Neural progenitor cell (in vitro differentiated cells): ENCODE measurements at regions not wholly inside any gene's neighbourhood (a gene's known extent, or its start where the extent isn't known, plus 50 kb on each side); places are given as distances from the start of the nearest gene placed in this dataset.

ENCODE experiments used
- DNase-seq: peaks from one replicate; pipeline ENCODE4 v3.0.0-alpha.2; 2016; ENCODE audit warnings: low spot score
- H2AFZ ChIP-seq: fragments of 200-600 bp; sonication (generic); replicated peaks from 2 replicates; pipeline ENCODE4 v1.6.1; 2016; ENCODE audit warnings: antibody characterized with exemption
- H3F3A ChIP-seq: fragments of 200-600 bp; sonication (generic); 2 replicates; pipeline ENCODE4 v1.6.1; 2016; ENCODE audit warnings: antibody characterized with exemption, low read depth
- H3K27ac ChIP-seq: fragments of 200-600 bp; sonication (generic); 2 replicates; pipeline ENCODE4 v1.5.1; 2016; ENCODE audit warnings: mild to moderate bottlenecking
- H3K27me3 ChIP-seq: fragments of 200-600 bp; sonication (generic); 2 replicates; pipeline ENCODE4 v1.6.1; 2016; ENCODE audit warnings: mild to moderate bottlenecking, moderate library complexity
- H3K36me3 ChIP-seq: fragments of 200-600 bp; sonication (generic); 2 replicates; pipeline ENCODE4 v1.5.1; 2016
- H3K4me1 ChIP-seq: fragments of 200-600 bp; sonication (generic); 2 replicates; pipeline ENCODE4 v1.6.1; 2016; ENCODE audit warnings: mixed run types
- H3K4me2 ChIP-seq: fragments of 200-600 bp; sonication (generic); 2 replicates; pipeline ENCODE4 v1.6.1; 2016
- H3K4me3 ChIP-seq: fragments of 200-600 bp; sonication (generic); 2 replicates; pipeline ENCODE4 v1.5.1; 2016
- H3K79me2 ChIP-seq: fragments of 200-600 bp; sonication (generic); 2 replicates; pipeline ENCODE4 v1.6.1; 2016; ENCODE audit warnings: low read depth
- H3K9ac ChIP-seq: fragments of 200-600 bp; sonication (generic); 2 replicates; pipeline ENCODE4 v1.6.1; 2016
- H3K9me3 ChIP-seq: fragments of 200-600 bp; sonication (generic); 2 replicates; pipeline ENCODE4 v1.5.1; 2016; ENCODE audit warnings: low read depth
- H4K20me1 ChIP-seq: fragments of 200-600 bp; sonication (generic); 2 replicates; pipeline ENCODE4 v1.6.1; 2016; ENCODE audit warnings: low read depth
- H3K27ac Mint-ChIP-seq: 3 replicates; pipeline ENCODE4 v1.8.0; 2021; ENCODE audit warnings: mixed read lengths
- H3K27me3 Mint-ChIP-seq: 2 replicates; pipeline ENCODE4 v1.8.0; 2022; ENCODE audit warnings: low read depth, mild to moderate bottlenecking, inconsistent platforms, moderate library complexity, mixed read lengths; ENCODE audit not compliant: insufficient read depth
- H3K36me3 Mint-ChIP-seq: 3 replicates; pipeline ENCODE4 v1.8.0; 2021; ENCODE audit warnings: mixed read lengths
- H3K4me1 Mint-ChIP-seq: 3 replicates; pipeline ENCODE4 v1.8.0; 2021; ENCODE audit warnings: mixed read lengths
- H3K4me3 Mint-ChIP-seq: 3 replicates; pipeline ENCODE4 v1.8.0; 2021; ENCODE audit warnings: mild to moderate bottlenecking, moderate library complexity, mixed read lengths
- H3K9me3 Mint-ChIP-seq: 3 replicates; pipeline ENCODE4 v1.8.0; 2020; ENCODE audit warnings: mixed read lengths
- CTCF ChIP-seq: fragments of 200-600 bp; sonication (generic); IDR thresholded peaks from 2 replicates; pipeline ENCODE4 v1.5.1; 2017; ENCODE audit warnings: antibody characterized with exemption, mild to moderate bottlenecking
- EZH2 ChIP-seq: fragments of 200-600 bp; sonication (generic); IDR thresholded peaks from 2 replicates; pipeline ENCODE4 v1.6.1; 2017; ENCODE audit warnings: antibody characterized with exemption, mild to moderate bottlenecking, moderate library complexity
- EZH2phosphoT487 ChIP-seq: fragments of 200-600 bp; sonication (generic); IDR thresholded peaks from 2 replicates; pipeline ENCODE4 v1.6.1; 2017; ENCODE audit warnings: antibody characterized with exemption

- TF ChIP-seq CTCF (no peak), EZH2 (no peak), EZH2phosphoT487 (no peak)
- H3K79me2 ChIP-seq = no peaks in the 10 kb centered on the region
- no peaks in the 10 kb centered on the region for H3K36me3 Mint-ChIP-seq
- no peak overlapping the region for H3K4me3 Mint-ChIP-seq
- H3K9me3 ChIP-seq = no peaks in the 10 kb centered on the region
- H3K9me3 Mint-ChIP-seq = no peaks in the 10 kb centered on the region
- no peak overlapping the region for H3K9ac ChIP-seq
- no peaks in the 10 kb centered on the region for H3K27me3 ChIP-seq
- no peak overlapping the region for H3K4me2 ChIP-seq
- peaks cover 8% of the 10 kb centered on the region for H3K4me1 Mint-ChIP-seq
- no peak overlapping the region for H3K27ac ChIP-seq
- H3F3A ChIP-seq = no peaks in the 10 kb centered on the region
- DNase-seq = no peak
- H3K4me1 ChIP-seq = peaks cover 8% of the 10 kb centered on the region
- peaks cover 9% of the 10 kb centered on the region for H3K27me3 Mint-ChIP-seq
- H4K20me1 ChIP-seq = no peaks in the 10 kb centered on the region
- H3K4me3 ChIP-seq = no peak overlapping the region
- H3K36me3 ChIP-seq = no peaks in the 10 kb centered on the region
- H3K27ac Mint-ChIP-seq = no peak overlapping the region
- no peak overlapping the region for H2AFZ ChIP-seq
These were observed 319.0 kb downstream of the LRFN2 start for GRCh38 chr6:40268166-40268565.

- no peak overlapping the region for H3K4me2 ChIP-seq
- peaks cover 8% of the 10 kb centered on the region for H3K4me1 ChIP-seq
- Mint-ChIP-seq H3K4me1 (peaks cover 8% of the 10 kb centered on the region), H3K36me3 (no peaks in the 10 kb centered on the region), H3K27me3 (peaks cover 7% of the 10 kb centered on the region), H3K9me3 (no peaks in the 10 kb centered on the region), H3K27ac (no peak overlapping the region), H3K4me3 (no peak overlapping the region)
- no peaks in the 10 kb centered on the region for H3K36me3 ChIP-seq
- no peak overlapping the region for H3K9ac ChIP-seq
- H3F3A ChIP-seq = no peaks in the 10 kb centered on the region
- TF ChIP-seq CTCF (no peak), EZH2 (no peak)
- no peaks in the 10 kb centered on the region for H3K9me3 ChIP-seq
- no peak overlapping the region for H2AFZ ChIP-seq
- H3K27me3 ChIP-seq = no peaks in the 10 kb centered on the region
- no peak overlapping the region for H3K4me3 ChIP-seq
- H3K27ac ChIP-seq = no peak overlapping the region
- H4K20me1 ChIP-seq = no peaks in the 10 kb centered on the region
- no peaks in the 10 kb centered on the region for H3K79me2 ChIP-seq
- no peak for DNase-seq
These were observed 321.5 kb downstream of the LRFN2 start for GRCh38 chr6:40265615-40266014.

GRCh38 chr6:40263970-40264369 is 323.2 kb downstream of the LRFN2 start:
- Histone ChIP-seq H3K4me2 (no peak overlapping the region), H3K9me3 (no peaks in the 10 kb centered on the region), H3K9ac (no peak overlapping the region), H3K27ac (no peak overlapping the region), H2AFZ (no peak overlapping the region), H4K20me1 (no peaks in the 10 kb centered on the region), H3K4me3 (no peak overlapping the region), H3F3A (no peaks in the 10 kb centered on the region), H3K79me2 (no peaks in the 10 kb centered on the region), H3K27me3 (no peaks in the 10 kb centered on the region), H3K36me3 (no peaks in the 10 kb centered on the region), H3K4me1 (peaks cover 8% of the 10 kb centered on the region)
- Mint-ChIP-seq H3K27ac (no peak overlapping the region), H3K4me1 (peaks cover 8% of the 10 kb centered on the region), H3K9me3 (no peaks in the 10 kb centered on the region), H3K36me3 (no peaks in the 10 kb centered on the region), H3K27me3 (peaks cover 7% of the 10 kb centered on the region), H3K4me3 (no peak overlapping the region)
- DNase-seq = no peak
- TF ChIP-seq EZH2phosphoT487 (no peak), CTCF (no peak), EZH2 (no peak)

- no peaks in the 10 kb centered on the region for H3K9me3 Mint-ChIP-seq
- no peak overlapping the region for H3K27ac Mint-ChIP-seq
- H3K4me3 Mint-ChIP-seq = no peak overlapping the region
- Histone ChIP-seq H3K9me3 (no peaks in the 10 kb centered on the region), H3K4me1 (no peaks in the 10 kb centered on the region), H3K27me3 (no peaks in the 10 kb centered on the region), H3F3A (no peaks in the 10 kb centered on the region), H3K36me3 (no peaks in the 10 kb centered on the region), H2AFZ (no peak overlapping the region), H3K4me2 (no peak overlapping the region), H4K20me1 (no peaks in the 10 kb centered on the region), H3K27ac (no peak overlapping the region), H3K79me2 (no peaks in the 10 kb centered on the region), H3K9ac (no peak overlapping the region), H3K4me3 (no peak overlapping the region)
- peaks cover 8% of the 10 kb centered on the region for H3K27me3 Mint-ChIP-seq
- DNase-seq = no peak
- TF ChIP-seq EZH2phosphoT487 = no peak
- peaks cover 8% of the 10 kb centered on the region for H3K4me1 Mint-ChIP-seq
- H3K36me3 Mint-ChIP-seq = no peaks in the 10 kb centered on the region
These were observed 324.8 kb downstream of the LRFN2 start for GRCh38 chr6:40262363-40262762.
